ENCODE measurements at regions not wholly inside any gene's neighbourhood (a gene's known extent, or its start where the extent isn't known, plus 50 kb on each side); places are given as distances from the start of the nearest gene placed in this dataset.

GRCh38 chr11:129270446-129270845 is 78.3 kb upstream of the ARHGAP32 start:
- DNase-seq = no peak
- H3K36me3 ChIP-seq = peaks cover 3% of the 10 kb centered on the region; the same call in 1 of the 2 replicates
- no peak overlapping the region for H3K4me3 ChIP-seq (ENCODE audit: low read depth, low read length)
- no peak overlapping the region for H3K27ac ChIP-seq
- H3K9me3 ChIP-seq (ENCODE audit: severe bottlenecking) = no peaks in the 10 kb centered on the region
- no peak for TF ChIP-seq CTCF (IDR thresholded peaks at IDR 0.05; ENCODE audit: low read depth, low read length)
- no peaks in the 10 kb centered on the region for H3K27me3 ChIP-seq (ENCODE audit: insufficient read depth, low read depth, severe bottlenecking)

GRCh38 chr11:129268371-129268770 is 76.2 kb upstream of the ARHGAP32 start:
- H3K9me3 ChIP-seq (ENCODE audit: severe bottlenecking) = no peaks in the 10 kb centered on the region
- TF ChIP-seq CTCF (IDR thresholded peaks at IDR 0.05; ENCODE audit: low read depth, low read length) = no peak
- no peak overlapping the region for H3K4me3 ChIP-seq (ENCODE audit: low read depth, low read length)
- H3K27me3 ChIP-seq (ENCODE audit: insufficient read depth, low read depth, severe bottlenecking) = no peaks in the 10 kb centered on the region
- H3K27ac ChIP-seq = no peak overlapping the region
- peaks cover 12% of the 10 kb centered on the region; the same call in 1 of the 2 replicates for H3K36me3 ChIP-seq
- DNase-seq = no peak

GRCh38 chr11:129267716-129268115 is 75.6 kb upstream of the ARHGAP32 start:
- peaks cover 12% of the 10 kb centered on the region; the same call in 1 of the 2 replicates for H3K36me3 ChIP-seq
- no peak for TF ChIP-seq CTCF (IDR thresholded peaks at IDR 0.05; ENCODE audit: low read depth, low read length)
- H3K4me3 ChIP-seq (ENCODE audit: low read depth, low read length) = no peak overlapping the region
- H3K27ac ChIP-seq = no peak overlapping the region
- no peak for DNase-seq
- no peaks in the 10 kb centered on the region for H3K9me3 ChIP-seq (ENCODE audit: severe bottlenecking)
- no peaks in the 10 kb centered on the region for H3K27me3 ChIP-seq (ENCODE audit: insufficient read depth, low read depth, severe bottlenecking)

- H3K27ac ChIP-seq = no peak overlapping the region
- no peak overlapping the region for H3K4me3 ChIP-seq (ENCODE audit: low read depth, low read length)
- no peak for DNase-seq
- H3K9me3 ChIP-seq (ENCODE audit: severe bottlenecking) = no peaks in the 10 kb centered on the region
- TF ChIP-seq CTCF (IDR thresholded peaks at IDR 0.05; ENCODE audit: low read depth, low read length) = no peak
- peaks cover 12% of the 10 kb centered on the region; the same call in 1 of the 2 replicates for H3K36me3 ChIP-seq
- no peaks in the 10 kb centered on the region for H3K27me3 ChIP-seq (ENCODE audit: insufficient read depth, low read depth, severe bottlenecking)
These were observed 74.4 kb upstream of the ARHGAP32 start for GRCh38 chr11:129266536-129266935.

- Histone ChIP-seq H3K27me3 (ENCODE audit: insufficient read depth, low read depth, severe bottlenecking) (no peaks in the 10 kb centered on the region), H3K4me3 (ENCODE audit: low read depth, low read length) (no peak overlapping the region), H3K9me3 (ENCODE audit: severe bottlenecking) (no peaks in the 10 kb centered on the region), H3K27ac (no peak overlapping the region), H3K36me3 (peaks cover 9% of the 10 kb centered on the region; the same call in 1 of the 2 replicates)
- TF ChIP-seq CTCF (IDR thresholded peaks at IDR 0.05; ENCODE audit: low read depth, low read length) = no peak
- no peak for DNase-seq
These were observed 73.1 kb upstream of the ARHGAP32 start for GRCh38 chr11:129265125-129265788.

GRCh38 chr11:129264114-129264513 is 72.0 kb upstream of the ARHGAP32 start:
- Histone ChIP-seq H3K4me3 (ENCODE audit: low read depth, low read length) (no peak overlapping the region), H3K27me3 (ENCODE audit: insufficient read depth, low read depth, severe bottlenecking) (no peaks in the 10 kb centered on the region), H3K9me3 (ENCODE audit: severe bottlenecking) (no peaks in the 10 kb centered on the region), H3K36me3 (peaks cover 9% of the 10 kb centered on the region; the same call in 1 of the 2 replicates), H3K27ac (no peak overlapping the region)
- no peak for TF ChIP-seq CTCF (IDR thresholded peaks at IDR 0.05; ENCODE audit: low read depth, low read length)
- no peak for DNase-seq

Data from WERI-Rb-1 (cell line).